IPS-15b (cell line): ENCODE measurements at regions not wholly inside any gene's neighbourhood (a gene's known extent, or its start where the extent isn't known, plus 50 kb on each side); places are given as distances from the start of the nearest gene placed in this dataset.

Experiments used
- H3K27me3 ChIP-seq: one replicate; pipeline ENCODE4 v1.6.1; 2013; ENCODE audit warnings: low read length; ENCODE audit not compliant: control insufficient read depth, insufficient read depth
- H3K36me3 ChIP-seq: one replicate; pipeline ENCODE4 v1.6.1; 2013; ENCODE audit warnings: low read length; ENCODE audit not compliant: control insufficient read depth, insufficient read depth
- H3K4me1 ChIP-seq: one replicate; pipeline ENCODE4 v1.6.1; 2013; ENCODE audit warnings: mild to moderate bottlenecking, low read length; ENCODE audit not compliant: control insufficient read depth, insufficient read depth
- H3K4me3 ChIP-seq: one replicate; pipeline ENCODE4 v1.5.1; 2013; ENCODE audit warnings: low read depth, low read length
- H3K9ac ChIP-seq: one replicate; pipeline ENCODE4 v1.6.1; 2013; ENCODE audit warnings: low read depth, mild to moderate bottlenecking, low read length
- H3K9me3 ChIP-seq: one replicate; pipeline ENCODE4 v1.6.1; 2013; ENCODE audit warnings: mild to moderate bottlenecking, low read length; ENCODE audit not compliant: control insufficient read depth, insufficient read depth

GRCh38 chr9:73566627-73567026, 415.0 kb downstream of the ANXA1 start:
- H3K36me3 ChIP-seq: no peaks in the 10 kb centered on the region
- H3K9me3 ChIP-seq: no peaks in the 10 kb centered on the region
- H3K27me3 ChIP-seq: no peaks in the 10 kb centered on the region
- H3K4me3 ChIP-seq: no peak overlapping the region
- H3K4me1 ChIP-seq: no peaks in the 10 kb centered on the region
- H3K9ac ChIP-seq: no peak overlapping the region

GRCh38 chr9:73573235-73573634, 421.6 kb downstream of the ANXA1 start:
- Histone ChIP-seq H3K9ac (no peak overlapping the region), H3K27me3 (no peaks in the 10 kb centered on the region), H3K9me3 (no peaks in the 10 kb centered on the region), H3K4me1 (no peaks in the 10 kb centered on the region), H3K36me3 (no peaks in the 10 kb centered on the region), H3K4me3 (no peak overlapping the region)

GRCh38 chr9:73575101-73576060, 423.7 kb downstream of the ANXA1 start:
- Histone ChIP-seq H3K9me3 (no peaks in the 10 kb centered on the region), H3K36me3 (no peaks in the 10 kb centered on the region), H3K9ac (no peak overlapping the region), H3K4me3 (no peak overlapping the region), H3K27me3 (no peaks in the 10 kb centered on the region), H3K4me1 (no peaks in the 10 kb centered on the region)

GRCh38 chr9:73577848-73578247, 426.2 kb downstream of the ANXA1 start:
- Histone ChIP-seq H3K4me3 (no peak overlapping the region), H3K9ac (no peak overlapping the region), H3K9me3 (no peaks in the 10 kb centered on the region), H3K36me3 (no peaks in the 10 kb centered on the region), H3K27me3 (no peaks in the 10 kb centered on the region), H3K4me1 (no peaks in the 10 kb centered on the region)

GRCh38 chr9:73579823-73580222, 428.2 kb downstream of the ANXA1 start:
- Histone ChIP-seq H3K4me3 (no peak overlapping the region), H3K4me1 (no peaks in the 10 kb centered on the region), H3K27me3 (no peaks in the 10 kb centered on the region), H3K9me3 (no peaks in the 10 kb centered on the region), H3K36me3 (no peaks in the 10 kb centered on the region), H3K9ac (no peak overlapping the region)

GRCh38 chr9:73583576-73583975, 431.9 kb downstream of the ANXA1 start:
- no peaks in the 10 kb centered on the region for H3K9me3 ChIP-seq
- no peaks in the 10 kb centered on the region for H3K27me3 ChIP-seq
- H3K9ac ChIP-seq: no peak overlapping the region
- no peaks in the 10 kb centered on the region for H3K4me1 ChIP-seq
- H3K4me3 ChIP-seq: no peak overlapping the region
- no peaks in the 10 kb centered on the region for H3K36me3 ChIP-seq

GRCh38 chr9:73595036-73595545, 443.4 kb downstream of the ANXA1 start:
- H3K9ac ChIP-seq: no peak overlapping the region
- H3K4me1 ChIP-seq: peaks cover 3% of the 10 kb centered on the region
- no peaks in the 10 kb centered on the region for H3K9me3 ChIP-seq
- H3K4me3 ChIP-seq: no peak overlapping the region
- H3K36me3 ChIP-seq: no peaks in the 10 kb centered on the region
- no peaks in the 10 kb centered on the region for H3K27me3 ChIP-seq

- Histone ChIP-seq H3K9me3 (no peaks in the 10 kb centered on the region), H3K36me3 (no peaks in the 10 kb centered on the region), H3K9ac (no peak overlapping the region), H3K27me3 (no peaks in the 10 kb centered on the region), H3K4me3 (no peak overlapping the region), H3K4me1 (peaks cover 3% of the 10 kb centered on the region)
Measured at GRCh38 chr9:73596321-73596720, 444.7 kb downstream of the ANXA1 start.

GRCh38 chr9:73597039-73597438, 445.4 kb downstream of the ANXA1 start:
- H3K9ac ChIP-seq: no peak overlapping the region

GRCh38 chr9:73597771-73598170, 446.1 kb downstream of the ANXA1 start:
- no peaks in the 10 kb centered on the region for H3K36me3 ChIP-seq
- no peaks in the 10 kb centered on the region for H3K27me3 ChIP-seq
- peaks cover 3% of the 10 kb centered on the region for H3K4me1 ChIP-seq
- H3K9ac ChIP-seq: no peak overlapping the region
- no peak overlapping the region for H3K4me3 ChIP-seq
- no peaks in the 10 kb centered on the region for H3K9me3 ChIP-seq

More at GRCh38 chr9:73597039-73597438, 445.4 kb downstream of the ANXA1 start:
- no peaks in the 10 kb centered on the region for H3K9me3 ChIP-seq
- H3K4me1 ChIP-seq: peaks cover 3% of the 10 kb centered on the region
- no peak overlapping the region for H3K4me3 ChIP-seq
- no peaks in the 10 kb centered on the region for H3K27me3 ChIP-seq
- no peaks in the 10 kb centered on the region for H3K36me3 ChIP-seq

GRCh38 chr9:73609381-73609780, 457.7 kb downstream of the ANXA1 start:
- H3K9ac ChIP-seq: no peak overlapping the region
- H3K27me3 ChIP-seq: no peaks in the 10 kb centered on the region
- H3K9me3 ChIP-seq: no peaks in the 10 kb centered on the region
- no peaks in the 10 kb centered on the region for H3K36me3 ChIP-seq
- H3K4me3 ChIP-seq: no peak overlapping the region
- no peaks in the 10 kb centered on the region for H3K4me1 ChIP-seq

- Histone ChIP-seq H3K9me3 (no peaks in the 10 kb centered on the region), H3K4me1 (peaks cover 13% of the 10 kb centered on the region), H3K9ac (no peak overlapping the region), H3K36me3 (no peaks in the 10 kb centered on the region), H3K4me3 (no peak overlapping the region), H3K27me3 (no peaks in the 10 kb centered on the region)
Measured at GRCh38 chr9:73611032-73611431, 459.4 kb downstream of the ANXA1 start.
